Body of pancreas (tissue), 4 donors: ENCODE measurements at regions not wholly inside any gene's neighbourhood (a gene's known extent, or its start where the extent isn't known, plus 50 kb on each side); places are given as distances from the start of the nearest gene placed in this dataset.

Experiments
- ATAC-seq: fragments of 150-250 bp; one replicate; pipeline ENCODE4 v1.9.1; 2016
- DNase-seq, 4 donors: peaks; one replicate each; pipeline ENCODE4 v3.0.0-alpha.2; 2019
- H3K27ac ChIP-seq, 4 donors: fragments of 200-600 bp; sonication (generic); 1 replicate in 3 of 4; 2 replicates in 1 of 4; pipeline versions ENCODE4 v1.5.1 to v1.6.1; 2016 to 2019; ENCODE audit warnings: mild to moderate bottlenecking in 1 of 4, mixed read lengths in 1 of 4, moderate library complexity in 1 of 4
- H3K27me3 ChIP-seq, 2 donors: fragments of 200-600 bp; sonication (generic); one replicate each; pipeline ENCODE4 v1.6.0; 2016; ENCODE audit warnings: mild to moderate bottlenecking in 1 of 2
- H3K36me3 ChIP-seq, 2 donors: fragments of 200-600 bp; sonication (generic); replicated peaks in 1 of 2; 2 replicates each; pipeline ENCODE4 v1.5.1; 2016; ENCODE audit warnings: low read depth in 2 of 2; ENCODE audit not compliant: insufficient read depth in 1 of 2
- H3K4me1 ChIP-seq: fragments of 200-600 bp; sonication (generic); one replicate; pipeline ENCODE4 v1.6.0; 2016
- H3K4me3 ChIP-seq, 2 donors: fragments of 200-600 bp; sonication (generic); 1 replicate in 1 of 2; 2 replicates in 1 of 2; pipeline ENCODE4 v1.5.1; 2016 to 2019
- H3K9me3 ChIP-seq, 3 donors: fragments of 200-600 bp; sonication (generic); 1 replicate in 2 of 3; 2 replicates in 1 of 3; pipeline ENCODE4 v1.5.1; 2016
- CTCF ChIP-seq, 7 experiments: fragments of 450-650 bp in 4 of 7; fragments of 200-600 bp in 3 of 7; sonication (generic) in 3 of 7; IDR thresholded peaks; one replicate each; pipeline ENCODE4 v1.5.1; 2016 to 2019; ENCODE audit warnings: antibody characterized with exemption in 7 of 7
- POLR2A ChIP-seq, 3 donors: fragments of 450-650 bp; IDR thresholded peaks; one replicate each; pipeline ENCODE4 v1.6.1; 2016; ENCODE audit warnings: antibody characterized with exemption in 3 of 3, mild to moderate bottlenecking in 2 of 3
- WGBS, 2 donors: methylation state at CpG; one replicate each; pipeline ENCODE4 v1.1.5; 2017; 5-methylcytosine and 5-hydroxymethylcytosine counted together
- intact Hi-C: fragments of 100-400 bp; cut with DNase I; formaldehyde crosslinking; loops from one replicate; pipeline ENCODE4 v1.15.1; 2023

GRCh38 chr11:129289350-129290040 lies 86.2 kb upstream of the BARX2 start:
- no peak for DNase-seq
- TF ChIP-seq POLR2A (IDR thresholded peaks at IDR 0.05): no peak
- Histone ChIP-seq H3K27me3 (no peaks in the 10 kb centered on the region), H3K4me1 (peaks cover 45% of the 10 kb centered on the region), H3K9me3 (no peaks in the 10 kb centered on the region), H3K27ac (no peak overlapping the region), H3K4me3 (no peak overlapping the region), H3K36me3 (no peaks in the 10 kb centered on the region)
- ATAC-seq: no peak
- intact Hi-C loops: no loop called here
- WGBS, 2 donors: 88 to 95% methylated on average over 13 of the region's 13 CpGs

GRCh38 chr11:129287920-129288319 lies 87.7 kb upstream of the BARX2 start:
- TF ChIP-seq CTCF (IDR thresholded peaks at IDR 0.05) (no peak), POLR2A (IDR thresholded peaks at IDR 0.05) (no peak)
- no peak for ATAC-seq
- Histone ChIP-seq H3K27ac (no peak overlapping the region), H3K4me3 (no peak overlapping the region), H3K27me3 (no peaks in the 10 kb centered on the region), H3K36me3 (no peaks in the 10 kb centered on the region), H3K9me3 (no peaks in the 10 kb centered on the region), H3K4me1 (peaks cover 49% of the 10 kb centered on the region)
- whole genome bisulfite sequencing, 2 donors: 42 to 46% methylated on average over 3 of the region's 3 CpGs
- DNase-seq: no peak
- intact Hi-C loops: no loop called here

- Histone ChIP-seq H3K9me3 (no peaks in the 10 kb centered on the region), H3K4me1 (peaks cover 49% of the 10 kb centered on the region), H3K4me3 (no peak overlapping the region), H3K27me3 (no peaks in the 10 kb centered on the region), H3K27ac (no peak overlapping the region), H3K36me3 (no peaks in the 10 kb centered on the region)
- intact Hi-C loops: no loop called here
- WGBS, 2 donors: 16 to 23% methylated on average over 7 of the region's 7 CpGs
- ATAC-seq (no peak), DNase-seq (no peak)
- TF ChIP-seq POLR2A (IDR thresholded peaks at IDR 0.05): no peak
- no peak for TF ChIP-seq CTCF (IDR thresholded peaks at IDR 0.05)
Measured at GRCh38 chr11:129286813-129287212, 88.8 kb upstream of the BARX2 start.

DNA sequence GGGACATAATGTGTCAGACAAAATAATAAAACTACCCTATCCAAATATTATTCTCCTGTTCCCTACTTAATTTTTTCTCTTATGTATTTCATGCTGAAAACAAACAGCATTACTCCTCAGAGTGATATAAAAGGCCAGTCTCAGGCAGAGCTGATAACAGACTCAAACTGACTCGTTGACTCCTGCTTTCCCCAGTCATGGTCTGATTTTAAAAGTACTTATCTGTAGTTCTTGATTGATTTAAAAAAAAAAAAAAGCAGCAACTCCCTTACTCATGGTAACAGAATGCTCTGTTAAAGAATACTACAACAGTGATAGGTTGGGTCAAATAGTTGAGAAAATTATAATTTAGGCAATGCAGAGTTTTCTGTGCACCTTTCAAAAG lies 90.3 kb upstream of the BARX2 start:
- Histone ChIP-seq H3K36me3 (no peaks in the 10 kb centered on the region), H3K9me3 (no peaks in the 10 kb centered on the region), H3K27me3 (no peaks in the 10 kb centered on the region), H3K4me1 (peaks cover 56% of the 10 kb centered on the region), H3K27ac (peak overlapping the region in 2 of 4 donors; percentile 9 to 29), H3K4me3 (no peak overlapping the region)
- peak; percentile 68 for ATAC-seq
- intact Hi-C loops: no loop called here
- WGBS, 2 donors: 6 to 16% methylated on average over 1 of the region's 1 CpG
- TF ChIP-seq CTCF (IDR thresholded peaks at IDR 0.05): no peak
- TF ChIP-seq POLR2A (IDR thresholded peaks at IDR 0.05): no peak
- peak in 1 of 4 donors; percentile 26 for DNase-seq

DNA sequence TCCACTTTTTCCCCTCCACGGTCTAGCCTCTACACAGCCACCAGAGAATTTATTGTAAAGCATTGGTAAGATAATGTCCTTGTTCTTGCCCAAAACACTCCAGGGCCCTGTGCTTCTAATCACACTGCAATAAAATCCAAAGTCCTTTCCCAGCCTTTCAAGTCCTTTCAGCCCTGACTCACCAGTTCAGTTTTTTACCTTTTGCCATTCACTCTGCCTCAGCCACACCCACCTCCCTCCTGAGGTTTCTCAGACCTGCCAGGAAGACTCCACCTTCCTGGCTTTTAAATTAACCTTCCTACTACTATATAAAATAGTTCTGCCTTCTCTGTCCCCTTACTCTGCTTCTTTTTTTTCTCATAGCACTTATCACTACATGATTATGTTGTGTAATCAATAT lies 91.0 kb upstream of the ARHGAP32 start:
- Histone ChIP-seq H3K9me3 (no peaks in the 10 kb centered on the region), H3K27ac (peak overlapping the region in 1 of 4 donors; percentile 9), H3K4me1 (peaks cover 56% of the 10 kb centered on the region), H3K27me3 (no peaks in the 10 kb centered on the region), H3K4me3 (no peak overlapping the region), H3K36me3 (no peaks in the 10 kb centered on the region)
- no peak for TF ChIP-seq CTCF (IDR thresholded peaks at IDR 0.05)
- no peak for TF ChIP-seq POLR2A (IDR thresholded peaks at IDR 0.05)
- peak; percentile 29 to 52 (median 50) for DNase-seq
- ATAC-seq: no peak
- intact Hi-C loops: no loop called here
- 55 to 90% methylated on average over 1 of the region's 1 CpG for WGBS, 2 donors
